Esophagus muscularis mucosa (tissue), 3 donors: ENCODE measurements at regions not wholly inside any gene's neighbourhood (a gene's known extent, or its start where the extent isn't known, plus 50 kb on each side); places are given as distances from the start of the nearest gene placed in this dataset.

Experiments
- CTCF ChIP-seq, 3 experiments: fragments of 200-600 bp in 2 of 3; fragments of 450-650 bp in 1 of 3; sonication (generic) in 2 of 3; IDR thresholded peaks; one replicate each; pipeline ENCODE4 v1.5.1; 2017 to 2019; ENCODE audit warnings: antibody characterized with exemption in 3 of 3, mild to moderate bottlenecking in 2 of 3, moderate library complexity in 1 of 3
- POLR2A ChIP-seq: fragments of 450-650 bp; IDR thresholded peaks from one replicate; pipeline ENCODE4 v1.6.1; 2017; ENCODE audit warnings: antibody characterized with exemption, moderate library complexity, mild to moderate bottlenecking, low read depth
- POLR2AphosphoS5 ChIP-seq, 2 donors: sonication (generic); formaldehyde crosslinking; IDR thresholded peaks; one replicate each; pipeline ENCODE4 v1.6.1; 2017; ENCODE audit warnings: antibody characterized with exemption in 2 of 2

GRCh38 chrX:39652336-39652735, 445.4 kb downstream of the BCOR start:
- TF ChIP-seq POLR2A (no peak), CTCF (IDR thresholded peaks at IDR 0.05) (peak in 2 of 3 experiments; percentile 21 to 38), POLR2AphosphoS5 (IDR thresholded peaks at IDR 0.05) (no peak)
